SK-N-SH (cell line): ENCODE measurements at regions not wholly inside any gene's neighbourhood (a gene's known extent, or its start where the extent isn't known, plus 50 kb on each side); places are given as distances from the start of the nearest gene placed in this dataset.

Experiments used
- CTCF ChIP-seq: fragments of 200-600 bp; sonication (generic); IDR thresholded peaks from 2 replicates; pipeline ENCODE4 v1.6.1; 2017; ENCODE audit warnings: antibody characterized with exemption, mild to moderate bottlenecking, moderate library complexity
- MAX ChIP-seq: IDR thresholded peaks from 2 replicates; pipeline ENCODE4 v1.4.0; 2012; ENCODE audit warnings: low read depth

- TF ChIP-seq CTCF (no peak), MAX (no peak)
Measured at GRCh38 chr1:30612536-30613065, 110.8 kb downstream of the MATN1 start.
